ENCODE measurements at regions not wholly inside any gene's neighbourhood (a gene's known extent, or its start where the extent isn't known, plus 50 kb on each side); places are given as distances from the start of the nearest gene placed in this dataset.

DNA sequence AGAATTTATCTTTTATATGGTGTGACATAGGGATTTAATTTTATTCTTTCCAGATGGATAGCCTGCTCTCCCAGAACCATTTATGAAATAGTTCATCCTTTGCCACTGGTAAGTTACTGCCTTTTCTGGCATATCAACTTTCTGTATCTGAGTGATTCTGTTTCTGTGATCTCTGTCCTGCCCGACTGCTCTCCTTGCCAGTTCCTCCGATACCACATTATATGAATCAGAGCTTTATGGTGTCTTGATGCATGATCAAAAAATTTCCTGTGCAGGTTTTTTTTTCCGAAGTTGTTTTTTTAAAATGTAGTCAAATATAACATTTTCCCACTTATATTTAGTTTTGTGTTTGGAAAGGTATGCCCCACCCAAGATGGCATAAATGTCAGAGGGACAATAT is 242.5 kb downstream of the CYP26B1 start:
- Histone ChIP-seq H3F3A (ENCODE audit: insufficient read depth) (no peaks in the 10 kb centered on the region), H3K27ac (ENCODE audit: low read depth, low read length) (no peak overlapping the region), H3K36me3 (ENCODE audit: low read length) (no peaks in the 10 kb centered on the region), H3K4me2 (ENCODE audit: low read depth, low read length, poor library complexity, severe bottlenecking) (no peak overlapping the region), H3K9me3 (ENCODE audit: insufficient read depth, low read length) (no peaks in the 10 kb centered on the region; the same call in 1 of the 2 replicates), H3K27me3 (ENCODE audit: low read length) (no peaks in the 10 kb centered on the region), H2AFZ (ENCODE audit: low read depth, low read length, severe bottlenecking) (no peak overlapping the region), H3K4me3 (ENCODE audit: insufficient read depth, low read length, poor library complexity, severe bottlenecking) (no peak overlapping the region), H3K9ac (ENCODE audit: low read length) (no peak overlapping the region), H3K9me2 (replicated peaks; ENCODE audit: insufficient read depth, low read length) (no peaks in the 10 kb centered on the region), H4K20me1 (ENCODE audit: low read depth, low read length) (no peaks in the 10 kb centered on the region), H3K79me2 (ENCODE audit: insufficient read depth, low read length) (no peaks in the 10 kb centered on the region)
- TF ChIP-seq EZH2phosphoT487 (conservative IDR thresholded peaks at IDR 0.05; ENCODE audit: low read length) = no peak
- TF ChIP-seq, protein P1, sequence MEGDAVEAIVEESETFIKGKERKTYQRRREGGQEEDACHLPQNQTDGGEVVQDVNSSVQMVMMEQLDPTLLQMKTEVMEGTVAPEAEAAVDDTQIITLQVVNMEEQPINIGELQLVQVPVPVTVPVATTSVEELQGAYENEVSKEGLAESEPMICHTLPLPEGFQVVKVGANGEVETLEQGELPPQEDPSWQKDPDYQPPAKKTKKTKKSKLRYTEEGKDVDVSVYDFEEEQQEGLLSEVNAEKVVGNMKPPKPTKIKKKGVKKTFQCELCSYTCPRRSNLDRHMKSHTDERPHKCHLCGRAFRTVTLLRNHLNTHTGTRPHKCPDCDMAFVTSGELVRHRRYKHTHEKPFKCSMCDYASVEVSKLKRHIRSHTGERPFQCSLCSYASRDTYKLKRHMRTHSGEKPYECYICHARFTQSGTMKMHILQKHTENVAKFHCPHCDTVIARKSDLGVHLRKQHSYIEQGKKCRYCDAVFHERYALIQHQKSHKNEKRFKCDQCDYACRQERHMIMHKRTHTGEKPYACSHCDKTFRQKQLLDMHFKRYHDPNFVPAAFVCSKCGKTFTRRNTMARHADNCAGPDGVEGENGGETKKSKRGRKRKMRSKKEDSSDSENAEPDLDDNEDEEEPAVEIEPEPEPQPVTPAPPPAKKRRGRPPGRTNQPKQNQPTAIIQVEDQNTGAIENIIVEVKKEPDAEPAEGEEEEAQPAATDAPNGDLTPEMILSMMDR (IDR thresholded peaks at IDR 0.05; ENCODE audit: insufficient read depth, low read length, poor library complexity, severe bottlenecking) = no peak

DNA sequence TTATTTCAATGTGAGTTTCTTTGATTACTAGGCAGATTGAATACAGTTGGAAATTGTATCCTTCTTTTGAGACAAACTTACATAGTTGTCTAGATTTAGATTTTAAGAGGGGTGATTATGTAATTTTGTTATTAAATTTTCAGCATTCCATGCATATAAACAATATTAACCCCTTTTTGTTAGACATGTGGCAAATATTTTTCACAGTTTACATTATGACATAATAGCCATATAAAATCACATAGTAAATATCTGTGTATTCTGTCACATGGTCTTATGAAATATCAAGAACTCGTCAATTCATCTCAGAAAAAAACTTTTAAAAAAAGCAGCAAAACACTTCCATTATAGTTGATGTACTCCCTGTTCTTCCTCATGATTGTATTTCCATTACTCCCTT is 243.8 kb downstream of the CYP26B1 start:
- Histone ChIP-seq H3K4me3 (ENCODE audit: insufficient read depth, low read length, poor library complexity, severe bottlenecking) (no peak overlapping the region), H3K9me2 (replicated peaks; ENCODE audit: insufficient read depth, low read length) (no peaks in the 10 kb centered on the region), H3K9me3 (ENCODE audit: insufficient read depth, low read length) (no peaks in the 10 kb centered on the region), H2AFZ (ENCODE audit: low read depth, low read length, severe bottlenecking) (no peak overlapping the region), H3K79me2 (ENCODE audit: insufficient read depth, low read length) (no peaks in the 10 kb centered on the region), H3K27me3 (ENCODE audit: low read length) (no peaks in the 10 kb centered on the region), H3K27ac (ENCODE audit: low read depth, low read length) (no peak overlapping the region), H3K9ac (ENCODE audit: low read length) (no peak overlapping the region), H3F3A (ENCODE audit: insufficient read depth) (no peaks in the 10 kb centered on the region), H4K20me1 (ENCODE audit: low read depth, low read length) (no peaks in the 10 kb centered on the region), H3K4me2 (ENCODE audit: low read depth, low read length, poor library complexity, severe bottlenecking) (no peak overlapping the region), H3K36me3 (ENCODE audit: low read length) (no peaks in the 10 kb centered on the region)
- no peak for TF ChIP-seq EZH2phosphoT487 (conservative IDR thresholded peaks at IDR 0.05; ENCODE audit: low read length)
- TF ChIP-seq, protein P1 (IDR thresholded peaks at IDR 0.05; ENCODE audit: insufficient read depth, low read length, poor library complexity, severe bottlenecking) = no peak

DNA sequence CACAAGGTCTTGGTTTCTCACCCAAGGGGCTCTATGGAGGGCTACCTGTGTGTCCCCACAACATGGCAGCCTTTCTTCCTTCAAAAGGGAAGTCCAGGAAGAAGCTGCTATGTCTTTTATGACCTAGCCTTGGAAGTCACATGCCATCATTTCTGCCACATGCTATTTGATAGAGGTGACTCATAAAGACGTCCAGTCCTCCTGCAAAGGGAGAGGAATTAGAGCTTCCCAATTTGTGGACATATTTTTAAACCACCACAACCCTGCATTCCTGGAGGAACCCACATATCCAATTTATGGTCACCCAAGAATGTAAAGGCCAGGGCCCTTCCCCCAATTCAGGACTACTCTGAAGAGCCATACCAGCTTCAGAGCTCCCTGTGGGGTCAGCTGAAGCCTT is 246.2 kb downstream of the CYP26B1 start:
- no peak overlapping the region for H3K27ac ChIP-seq (ENCODE audit: low read depth, low read length)

More for the DNA sequence above, 246.2 kb downstream of the CYP26B1 start:
- no peaks in the 10 kb centered on the region for H4K20me1 ChIP-seq (ENCODE audit: low read depth, low read length)
- H3K9me3 ChIP-seq (ENCODE audit: insufficient read depth, low read length) = no peaks in the 10 kb centered on the region
- TF ChIP-seq EZH2phosphoT487 (conservative IDR thresholded peaks at IDR 0.05; ENCODE audit: low read length) = no peak
- TF ChIP-seq, protein P1 (IDR thresholded peaks at IDR 0.05; ENCODE audit: insufficient read depth, low read length, poor library complexity, severe bottlenecking) = no peak
- no peak overlapping the region for H3K4me2 ChIP-seq (ENCODE audit: low read depth, low read length, poor library complexity, severe bottlenecking)
- no peak overlapping the region for H3K4me3 ChIP-seq (ENCODE audit: insufficient read depth, low read length, poor library complexity, severe bottlenecking)
- H2AFZ ChIP-seq (ENCODE audit: low read depth, low read length, severe bottlenecking) = no peak overlapping the region
- H3K79me2 ChIP-seq (ENCODE audit: insufficient read depth, low read length) = no peaks in the 10 kb centered on the region
- no peaks in the 10 kb centered on the region for H3K27me3 ChIP-seq (ENCODE audit: low read length)
- H3K9me2 ChIP-seq (replicated peaks; ENCODE audit: insufficient read depth, low read length) = no peaks in the 10 kb centered on the region
- H3F3A ChIP-seq (ENCODE audit: insufficient read depth) = no peaks in the 10 kb centered on the region
- H3K9ac ChIP-seq (ENCODE audit: low read length) = no peak overlapping the region
- H3K36me3 ChIP-seq (ENCODE audit: low read length) = no peaks in the 10 kb centered on the region
